H9 (cell line): ENCODE measurements at regions not wholly inside any gene's neighbourhood (a gene's known extent, or its start where the extent isn't known, plus 50 kb on each side); places are given as distances from the start of the nearest gene placed in this dataset.

ENCODE experiments used
- DNase-seq: peaks from one replicate; pipeline ENCODE4 v3.0.0-alpha.2; 2017
- H2AFZ ChIP-seq: one replicate; pipeline ENCODE4 v1.6.1; 2013; ENCODE audit warnings: mild to moderate bottlenecking, low read length, control low read depth, moderate library complexity
- H2AK5ac ChIP-seq: 2 replicates; pipeline ENCODE4 v1.6.1; 2013; ENCODE audit warnings: low read length, control low read depth, mixed read lengths; ENCODE audit not compliant: insufficient read length
- H2BK120ac ChIP-seq: one replicate; pipeline ENCODE4 v1.6.1; 2013; ENCODE audit warnings: low read depth, mild to moderate bottlenecking, low read length, control low read depth, inconsistent platforms; ENCODE audit not compliant: poor library complexity, severe bottlenecking
- H2BK12ac ChIP-seq: 2 replicates; pipeline ENCODE4 v1.6.1; 2013; ENCODE audit warnings: low read length, control low read depth, mixed read lengths, low read depth; ENCODE audit not compliant: insufficient read length
- H2BK15ac ChIP-seq: 2 replicates; pipeline ENCODE4 v1.6.1; 2013; ENCODE audit warnings: low read depth, low read length, control low read depth
- H2BK20ac ChIP-seq: one replicate; pipeline ENCODE4 v1.6.1; 2013; ENCODE audit warnings: low read depth, mild to moderate bottlenecking, low read length, control low read depth, inconsistent platforms; ENCODE audit not compliant: poor library complexity, severe bottlenecking
- H2BK5ac ChIP-seq: 2 replicates; pipeline ENCODE4 v1.6.1; 2013; ENCODE audit warnings: low read length, control low read depth, mixed read lengths; ENCODE audit not compliant: insufficient read length
- H3K14ac ChIP-seq: 2 replicates; pipeline ENCODE4 v1.6.1; 2013; ENCODE audit warnings: low read length, control low read depth; ENCODE audit not compliant: insufficient read depth
- H3K18ac ChIP-seq: 2 replicates; pipeline ENCODE4 v1.6.1; 2013; ENCODE audit warnings: low read depth, mild to moderate bottlenecking, mixed read lengths, low read length, control low read depth; ENCODE audit not compliant: insufficient read length
- H3K23ac ChIP-seq: 2 replicates; pipeline ENCODE4 v1.6.1; 2013; ENCODE audit warnings: low read length, control low read depth, mixed read lengths, low read depth; ENCODE audit not compliant: insufficient read length
- H3K23me2 ChIP-seq: 2 replicates; pipeline ENCODE4 v1.6.1; 2013; ENCODE audit warnings: low read depth, mild to moderate bottlenecking, mixed read lengths, low read length, control low read depth; ENCODE audit not compliant: insufficient read length, poor library complexity, severe bottlenecking
- H3K27ac ChIP-seq: 2 replicates; pipeline ENCODE4 v1.5.1; 2013; ENCODE audit warnings: low read length, control low read depth, mixed read lengths, low read depth; ENCODE audit not compliant: insufficient read length
- H3K27me3 ChIP-seq: 2 replicates; pipeline ENCODE4 v1.6.1; 2013; ENCODE audit warnings: low read length, control low read depth, inconsistent platforms; ENCODE audit not compliant: insufficient read depth
- H3K4ac ChIP-seq: 2 replicates; pipeline ENCODE4 v1.6.1; 2013; ENCODE audit warnings: low read depth, mild to moderate bottlenecking, control low read depth, inconsistent platforms, low read length, moderate library complexity
- H3K4me1 ChIP-seq: 2 replicates; pipeline ENCODE4 v1.6.1; 2013; ENCODE audit warnings: low read length, control low read depth, inconsistent platforms; ENCODE audit not compliant: insufficient read depth
- H3K4me2 ChIP-seq: 2 replicates; pipeline ENCODE4 v1.6.1; 2013; ENCODE audit warnings: low read length, control low read depth, mixed read lengths; ENCODE audit not compliant: insufficient read length, insufficient read depth
- H3K56ac ChIP-seq: 2 replicates; pipeline ENCODE4 v1.6.1; 2013; ENCODE audit warnings: low read depth, mild to moderate bottlenecking, mixed read lengths, low read length, control low read depth; ENCODE audit not compliant: insufficient read length
- H3K79me1 ChIP-seq: 2 replicates; pipeline ENCODE4 v1.6.1; 2013; ENCODE audit warnings: low read depth, mild to moderate bottlenecking, moderate library complexity, low read length, control low read depth, inconsistent platforms; ENCODE audit not compliant: insufficient read depth, poor library complexity, severe bottlenecking
- H3K79me2 ChIP-seq: 2 replicates; pipeline ENCODE4 v1.6.1; 2013; ENCODE audit warnings: low read length, control low read depth, inconsistent platforms; ENCODE audit not compliant: insufficient read depth
- H3K9ac ChIP-seq: 2 replicates; pipeline ENCODE4 v1.6.1; 2013; ENCODE audit warnings: low read length, control low read depth, mixed read lengths; ENCODE audit not compliant: insufficient read length; ENCODE audit errors: extremely low read depth
- H3K9me3 ChIP-seq: one replicate; pipeline ENCODE4 v1.6.1; 2013; ENCODE audit warnings: low read depth, low read length, inconsistent platforms; ENCODE audit not compliant: control insufficient read depth
- H3T11ph ChIP-seq: one replicate; pipeline ENCODE4 v1.6.1; 2013; ENCODE audit warnings: mild to moderate bottlenecking, low read length, control low read depth, inconsistent platforms
- H4K20me1 ChIP-seq: one replicate; pipeline ENCODE4 v1.6.1; 2013; ENCODE audit not compliant: control insufficient read depth, insufficient read length, insufficient read depth
- H4K5ac ChIP-seq: 2 replicates; pipeline ENCODE4 v1.6.1; 2013; ENCODE audit warnings: low read depth, mild to moderate bottlenecking, mixed read lengths, low read length, control low read depth; ENCODE audit not compliant: insufficient read length
- H4K8ac ChIP-seq: replicated peaks from 2 replicates; pipeline ENCODE4 v1.6.1; 2013; ENCODE audit warnings: low read length, control low read depth, mixed read lengths, low read depth; ENCODE audit not compliant: insufficient read length
- H4K91ac ChIP-seq: 2 replicates; pipeline ENCODE4 v1.6.1; 2013; ENCODE audit warnings: low read depth, mild to moderate bottlenecking, moderate library complexity, mixed read lengths, low read length, control low read depth; ENCODE audit not compliant: insufficient read length
- H3K27ac Mint-ChIP-seq, 3 experiments: 2 replicates in 2 of 3; 3 replicates in 1 of 3; pipeline ENCODE4 v1.8.0; 2020 to 2021; ENCODE audit warnings: mixed read lengths in 3 of 3, mild to moderate bottlenecking in 1 of 3, moderate library complexity in 1 of 3
- H3K27me3 Mint-ChIP-seq: 2 replicates; pipeline ENCODE4 v1.8.0; 2021; ENCODE audit warnings: low read depth, mild to moderate bottlenecking, moderate library complexity, mixed read lengths
- H3K36me3 Mint-ChIP-seq, 3 experiments: 2 replicates in 2 of 3; 3 replicates in 1 of 3; pipeline ENCODE4 v1.8.0; 2020 to 2021; ENCODE audit warnings: low read depth in 3 of 3, mixed read lengths in 3 of 3; ENCODE audit not compliant: insufficient read depth in 1 of 3
- H3K4me1 Mint-ChIP-seq, 2 experiments: 2 replicates each; pipeline ENCODE4 v1.8.0; 2020; ENCODE audit warnings: mixed read lengths in 2 of 2
- H3K4me3 Mint-ChIP-seq, 2 experiments: 2 replicates in 1 of 2; 3 replicates in 1 of 2; pipeline ENCODE4 v1.8.0; 2020 to 2021; ENCODE audit warnings: mild to moderate bottlenecking in 2 of 2, mixed read lengths in 2 of 2, moderate library complexity in 1 of 2
- H3K9me3 Mint-ChIP-seq, 2 experiments: 2 replicates in 1 of 2; 3 replicates in 1 of 2; pipeline ENCODE4 v1.8.0; 2020; ENCODE audit warnings: mild to moderate bottlenecking in 2 of 2, mixed read lengths in 2 of 2, moderate library complexity in 1 of 2
- TF ChIP-seq, protein P1 (sequence below): fragments of 200-600 bp; sonication (generic); conservative IDR thresholded peaks from 3 replicates; pipeline ENCODE4 v1.8.0; 2021; ENCODE audit warnings: antibody characterized with exemption, mild to moderate bottlenecking

DNA sequence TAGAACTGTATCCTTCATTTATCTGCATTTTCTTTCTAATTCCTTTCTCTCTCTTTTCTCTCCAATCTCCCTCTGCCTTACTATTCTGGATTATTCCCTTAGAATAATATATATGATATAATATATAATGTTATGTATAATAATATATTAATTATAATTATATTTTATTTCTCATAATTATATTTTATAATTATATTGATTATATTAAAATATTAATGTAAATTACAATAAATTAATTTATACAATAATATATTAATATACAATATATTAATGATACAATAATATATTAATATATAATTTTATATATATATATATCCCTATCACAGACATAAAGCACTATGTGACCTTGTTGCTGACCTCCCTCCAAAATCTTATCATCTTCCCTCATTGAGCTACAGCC, 661.3 kb upstream of the CHORDC1 start:
- H2BK120ac ChIP-seq = no peak overlapping the region
- Mint-ChIP-seq H3K36me3 (no peaks in the 10 kb centered on the region), H3K4me1 (no peaks in the 10 kb centered on the region), H3K27me3 (no peaks in the 10 kb centered on the region), H3K4me3 (no peak overlapping the region), H3K9me3 (no peaks in the 10 kb centered on the region; a peak in 3 of 5 replicates), H3K27ac (no peak overlapping the region)
- H3K27ac ChIP-seq = no peak overlapping the region
- H3K23ac ChIP-seq = no peak overlapping the region
- no peak overlapping the region for H2BK15ac ChIP-seq
- no peaks in the 10 kb centered on the region for H3K79me1 ChIP-seq
- H2AK5ac ChIP-seq = no peak overlapping the region
- H3K27me3 ChIP-seq = no peaks in the 10 kb centered on the region
- no peak overlapping the region for H2AFZ ChIP-seq
- no peaks in the 10 kb centered on the region for H3K4me1 ChIP-seq
- H3K4ac ChIP-seq = no peak overlapping the region
- no peak overlapping the region for H2BK12ac ChIP-seq
- H4K20me1 ChIP-seq = no peaks in the 10 kb centered on the region
- no peak overlapping the region for H3T11ph ChIP-seq
- H3K9me3 ChIP-seq = no peaks in the 10 kb centered on the region
- no peaks in the 10 kb centered on the region for H3K23me2 ChIP-seq
- DNase-seq = no peak
- no peak overlapping the region for H3K18ac ChIP-seq
- no peak overlapping the region for H4K8ac ChIP-seq
- no peak overlapping the region for H4K91ac ChIP-seq
- H3K14ac ChIP-seq = no peak overlapping the region
- no peaks in the 10 kb centered on the region for H3K79me2 ChIP-seq
- TF ChIP-seq, protein P1, sequence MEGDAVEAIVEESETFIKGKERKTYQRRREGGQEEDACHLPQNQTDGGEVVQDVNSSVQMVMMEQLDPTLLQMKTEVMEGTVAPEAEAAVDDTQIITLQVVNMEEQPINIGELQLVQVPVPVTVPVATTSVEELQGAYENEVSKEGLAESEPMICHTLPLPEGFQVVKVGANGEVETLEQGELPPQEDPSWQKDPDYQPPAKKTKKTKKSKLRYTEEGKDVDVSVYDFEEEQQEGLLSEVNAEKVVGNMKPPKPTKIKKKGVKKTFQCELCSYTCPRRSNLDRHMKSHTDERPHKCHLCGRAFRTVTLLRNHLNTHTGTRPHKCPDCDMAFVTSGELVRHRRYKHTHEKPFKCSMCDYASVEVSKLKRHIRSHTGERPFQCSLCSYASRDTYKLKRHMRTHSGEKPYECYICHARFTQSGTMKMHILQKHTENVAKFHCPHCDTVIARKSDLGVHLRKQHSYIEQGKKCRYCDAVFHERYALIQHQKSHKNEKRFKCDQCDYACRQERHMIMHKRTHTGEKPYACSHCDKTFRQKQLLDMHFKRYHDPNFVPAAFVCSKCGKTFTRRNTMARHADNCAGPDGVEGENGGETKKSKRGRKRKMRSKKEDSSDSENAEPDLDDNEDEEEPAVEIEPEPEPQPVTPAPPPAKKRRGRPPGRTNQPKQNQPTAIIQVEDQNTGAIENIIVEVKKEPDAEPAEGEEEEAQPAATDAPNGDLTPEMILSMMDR = no peak
- no peak overlapping the region for H3K4me2 ChIP-seq
- no peak overlapping the region for H3K56ac ChIP-seq
- no peak overlapping the region for H2BK20ac ChIP-seq
- no peak overlapping the region for H2BK5ac ChIP-seq
- H3K9ac ChIP-seq = no peak overlapping the region
- no peak overlapping the region for H4K5ac ChIP-seq
